ENCODE measurements at regions not wholly inside any gene's neighbourhood (a gene's known extent, or its start where the extent isn't known, plus 50 kb on each side); places are given as distances from the start of the nearest gene placed in this dataset.

- POLR2A ChIA-PET (ENCODE audit: low non-redundant PET): no interaction called here
- no peak for DNase-seq (ENCODE audit: low spot score)
- TF ChIP-seq CTCF (conservative IDR thresholded peaks at IDR 0.05; ENCODE audit: low read depth): no peak
- H3K27ac ChIP-seq: no peak overlapping the region
- CTCF ChIA-PET: interaction anchor here (0.9 to 1.1 kb wide), 2 partner anchors 11 to 25 kb away, joined by 3 to 5 read pairs; no protein-coding TSS in a partner anchor
These were observed 66.9 kb upstream of the SELENOP start for GRCh38 chr5:42878550-42878949.

GRCh38 chr5:42878041-42878440 is 66.3 kb upstream of the SELENOP start:
- no peak for TF ChIP-seq CTCF (conservative IDR thresholded peaks at IDR 0.05; ENCODE audit: low read depth)
- no peak for DNase-seq (ENCODE audit: low spot score)
- ChIA-PET POLR2A (ENCODE audit: low non-redundant PET) (no interaction called here), CTCF (interaction anchor here (1.1 kb wide), 1 partner anchor 12 kb away, joined by 5 read pairs; no protein-coding TSS in a partner anchor)
- no peak overlapping the region for H3K27ac ChIP-seq

GRCh38 chr5:42877431-42877830 is 65.7 kb upstream of the SELENOP start:
- H3K27ac ChIP-seq: no peak overlapping the region
- DNase-seq (ENCODE audit: low spot score): no peak
- POLR2A ChIA-PET (ENCODE audit: low non-redundant PET): no interaction called here
- CTCF ChIA-PET: interaction anchor here (1.1 kb wide), 1 partner anchor 12 kb away, joined by 5 read pairs; no protein-coding TSS in a partner anchor
- TF ChIP-seq CTCF (conservative IDR thresholded peaks at IDR 0.05; ENCODE audit: low read depth): no peak

GRCh38 chr5:42876375-42876844 is 64.7 kb upstream of the SELENOP start:
- ChIA-PET POLR2A (ENCODE audit: low non-redundant PET) (no interaction called here), CTCF (no interaction called here)
- no peak overlapping the region for H3K27ac ChIP-seq
- no peak for TF ChIP-seq CTCF (conservative IDR thresholded peaks at IDR 0.05; ENCODE audit: low read depth)
- no peak for DNase-seq (ENCODE audit: low spot score)

GRCh38 chr5:42875785-42876374 is 64.2 kb upstream of the SELENOP start:
- CTCF ChIA-PET: interaction anchor here (0.6 kb wide), 1 partner anchor 570 kb away, joined by 3 read pairs; no protein-coding TSS in a partner anchor
- DNase-seq (ENCODE audit: low spot score): no peak
- TF ChIP-seq CTCF (conservative IDR thresholded peaks at IDR 0.05; ENCODE audit: low read depth): no peak
- no peak overlapping the region for H3K27ac ChIP-seq
- POLR2A ChIA-PET (ENCODE audit: low non-redundant PET): no interaction called here

- CTCF ChIA-PET: no interaction called here
- POLR2A ChIA-PET (ENCODE audit: low non-redundant PET): no interaction called here
- H3K27ac ChIP-seq: no peak overlapping the region
These were observed 63.5 kb upstream of the SELENOP start for GRCh38 chr5:42875211-42875610.

More at GRCh38 chr5:42875211-42875610, 63.5 kb upstream of the SELENOP start:
- no peak for TF ChIP-seq CTCF (conservative IDR thresholded peaks at IDR 0.05; ENCODE audit: low read depth)
- DNase-seq (ENCODE audit: low spot score): no peak

Measured in RWPE1 (cell line).